HG03025 (cell line): ENCODE measurements at regions not wholly inside any gene's neighbourhood (a gene's known extent, or its start where the extent isn't known, plus 50 kb on each side); places are given as distances from the start of the nearest gene placed in this dataset.

Source experiments
- ATAC-seq: cut with Tn5 transposase; IDR thresholded peaks from one replicate; pipeline ENCODE4 v1.9.1; 2021; ENCODE audit warnings: mild to moderate bottlenecking, moderate library complexity; ENCODE audit not compliant: unreplicated experiment, low FRiP score

DNA sequence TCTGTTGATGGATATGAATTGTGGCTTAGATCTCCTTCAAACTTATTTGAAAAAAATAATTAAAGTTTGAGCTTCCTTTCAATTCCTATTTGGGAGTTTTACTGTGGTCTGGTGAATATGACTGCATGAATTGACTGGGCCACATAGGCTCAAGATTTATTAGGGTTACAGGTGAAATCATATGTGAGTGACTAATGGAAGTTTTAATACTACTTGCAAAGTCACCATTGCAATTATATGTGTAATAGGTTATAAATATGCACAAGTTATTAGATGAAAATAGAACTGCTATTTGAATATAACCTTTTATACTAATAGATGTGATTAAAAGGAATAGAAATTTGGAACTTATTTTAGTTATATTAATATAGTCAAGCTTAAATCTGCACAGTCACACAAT, 712.1 kb upstream of the MMS22L start:
- no peak for ATAC-seq

DNA sequence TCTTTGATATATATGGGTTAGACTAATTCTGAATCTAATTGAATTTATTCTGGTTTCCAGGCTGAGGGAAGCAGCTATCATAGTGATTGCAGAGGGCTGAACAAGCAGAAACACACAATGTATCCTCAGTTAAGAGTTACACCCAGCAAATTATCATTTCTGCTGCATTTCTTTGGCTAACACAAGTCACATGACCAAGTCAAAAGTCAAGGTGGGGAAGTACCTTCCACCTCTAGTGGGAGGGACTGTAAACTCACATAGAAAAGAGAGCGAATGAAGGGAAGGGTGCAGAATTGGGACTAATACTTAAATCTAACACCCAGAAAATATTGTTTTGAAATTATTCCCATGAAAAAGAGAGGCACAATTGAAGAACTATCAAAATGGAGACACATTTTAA, 719.7 kb upstream of the MMS22L start:
- ATAC-seq, result no peak

DNA sequence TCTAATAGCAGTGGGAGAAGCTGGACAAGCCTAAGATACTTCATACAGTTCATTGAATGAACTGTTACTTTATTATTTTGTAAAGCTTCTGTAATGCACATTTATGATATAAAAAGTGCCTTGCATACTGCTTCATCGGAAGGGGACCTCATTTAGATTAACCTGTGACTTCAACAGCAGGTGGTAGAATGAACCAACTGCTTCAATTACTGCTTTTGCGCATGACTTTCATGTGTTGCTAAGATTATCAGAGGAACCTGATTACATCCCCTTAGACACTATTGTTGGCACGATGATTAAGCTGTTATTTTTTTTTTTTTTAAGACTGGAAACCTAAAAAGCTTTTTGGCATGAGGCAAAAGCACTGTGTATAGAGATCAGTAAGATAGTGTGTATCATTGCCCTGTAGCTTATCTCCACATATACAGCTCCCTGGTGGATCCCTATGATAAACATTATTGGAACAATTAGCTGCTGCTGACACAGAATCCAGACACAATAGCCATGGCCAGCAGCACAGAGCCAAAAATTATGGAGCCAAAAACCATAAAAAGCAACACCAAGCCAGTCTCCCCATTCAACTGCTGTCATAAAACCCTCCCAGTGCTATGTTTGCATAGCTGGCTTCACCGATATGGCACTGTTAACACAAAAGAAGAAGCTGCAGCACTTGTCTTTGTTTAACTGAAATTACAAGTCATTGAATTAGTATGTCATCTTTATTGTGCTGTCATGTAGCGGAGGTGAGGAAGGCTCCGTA, 731.6 kb upstream of the MMS22L start:
- no peak for ATAC-seq

DNA sequence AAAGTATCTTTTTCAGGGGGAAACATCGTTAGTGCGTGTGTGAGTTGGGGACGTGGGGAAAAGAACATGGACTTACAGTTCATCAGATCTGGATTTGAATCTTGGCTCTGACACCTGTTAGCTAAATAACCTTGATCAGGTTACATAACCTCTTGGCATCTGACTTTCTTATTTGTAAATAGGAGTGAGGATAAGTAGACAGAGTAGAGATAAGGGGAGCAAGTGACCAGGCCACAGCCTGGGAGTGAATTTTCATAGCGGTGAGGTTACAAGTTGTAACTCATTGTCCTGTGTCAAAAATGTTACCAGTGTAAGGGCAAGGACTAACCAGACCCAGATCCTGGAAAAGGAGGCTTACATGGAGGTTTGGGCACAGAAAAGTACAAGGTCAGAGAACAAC, 733.5 kb upstream of the MMS22L start:
- ATAC-seq, result no peak

DNA sequence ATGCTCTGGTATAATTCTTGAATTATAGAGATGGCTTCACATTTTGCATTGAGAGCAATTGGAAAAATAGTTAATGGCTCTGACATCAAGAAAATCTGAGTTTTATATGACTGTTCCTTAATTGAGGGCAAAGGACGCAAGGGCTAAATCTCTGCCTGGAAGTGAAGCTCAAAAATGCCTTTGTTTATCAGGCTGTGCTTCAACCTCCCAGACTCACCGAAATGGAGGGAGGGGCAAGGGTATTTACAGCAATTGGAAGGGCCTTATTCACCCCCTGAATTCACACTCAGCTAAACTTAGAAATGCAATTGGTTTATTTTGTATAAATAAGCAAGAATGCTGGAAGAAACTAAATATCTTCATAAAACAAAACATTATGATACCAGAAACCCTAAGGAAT, 737.2 kb upstream of the MMS22L start:
- no peak for ATAC-seq

DNA sequence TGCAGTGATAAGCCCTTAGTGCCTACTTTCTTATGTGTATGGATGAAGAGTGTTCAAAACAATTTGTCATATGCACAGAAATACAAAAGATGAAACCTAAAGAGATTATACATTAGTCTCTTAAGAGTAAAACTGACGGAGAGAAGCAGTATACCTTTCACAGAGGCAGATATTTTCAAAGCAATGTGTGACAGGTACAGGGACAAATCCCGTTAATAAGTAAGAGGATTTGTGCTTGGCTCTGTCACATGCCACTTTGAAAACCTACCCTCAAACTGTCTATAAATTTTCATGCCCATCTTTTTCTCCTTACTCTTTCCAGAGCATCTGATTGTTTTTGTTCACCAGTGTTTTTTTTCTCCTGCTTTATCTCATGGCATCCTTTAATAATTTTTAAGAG, 741.3 kb upstream of the MMS22L start:
- ATAC-seq, result no peak

DNA sequence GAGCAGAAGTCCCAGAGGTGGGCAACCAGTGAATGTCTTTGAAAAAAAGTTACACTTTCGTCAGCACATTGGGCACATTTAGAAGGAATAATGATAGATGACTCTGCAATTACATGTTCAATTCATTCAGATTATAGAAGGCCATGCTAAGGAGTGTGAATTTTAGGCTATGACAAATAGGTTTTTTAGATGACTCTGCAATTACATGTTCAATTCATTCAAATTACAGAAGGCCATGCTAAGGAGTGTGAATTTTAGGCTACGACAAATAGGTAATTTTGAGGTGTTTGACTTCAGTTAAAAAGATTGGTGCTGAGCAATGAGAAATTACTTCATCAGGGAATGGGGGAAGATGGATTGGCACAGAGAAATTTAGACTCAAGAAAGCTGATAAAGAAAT, 744.9 kb upstream of the MMS22L start:
- no peak for ATAC-seq

DNA sequence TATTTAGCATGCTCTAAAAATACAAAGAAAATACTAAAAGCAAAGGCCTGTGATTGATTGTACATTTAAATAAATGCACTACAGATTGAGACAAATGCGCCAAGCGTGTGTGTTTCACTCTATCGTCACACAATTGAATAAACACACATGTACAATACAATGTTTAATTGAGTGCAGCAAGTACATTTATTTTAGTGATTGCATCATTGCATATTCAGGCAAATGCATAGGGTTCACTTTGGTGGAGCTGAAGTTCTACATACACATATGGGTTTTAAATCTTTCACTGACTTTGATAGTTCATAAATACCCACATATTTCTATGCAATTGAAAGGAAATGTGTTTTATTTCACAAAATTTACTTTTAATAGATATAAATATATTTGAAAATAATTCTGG, 750.6 kb upstream of the MMS22L start:
- ATAC-seq, result no peak

DNA sequence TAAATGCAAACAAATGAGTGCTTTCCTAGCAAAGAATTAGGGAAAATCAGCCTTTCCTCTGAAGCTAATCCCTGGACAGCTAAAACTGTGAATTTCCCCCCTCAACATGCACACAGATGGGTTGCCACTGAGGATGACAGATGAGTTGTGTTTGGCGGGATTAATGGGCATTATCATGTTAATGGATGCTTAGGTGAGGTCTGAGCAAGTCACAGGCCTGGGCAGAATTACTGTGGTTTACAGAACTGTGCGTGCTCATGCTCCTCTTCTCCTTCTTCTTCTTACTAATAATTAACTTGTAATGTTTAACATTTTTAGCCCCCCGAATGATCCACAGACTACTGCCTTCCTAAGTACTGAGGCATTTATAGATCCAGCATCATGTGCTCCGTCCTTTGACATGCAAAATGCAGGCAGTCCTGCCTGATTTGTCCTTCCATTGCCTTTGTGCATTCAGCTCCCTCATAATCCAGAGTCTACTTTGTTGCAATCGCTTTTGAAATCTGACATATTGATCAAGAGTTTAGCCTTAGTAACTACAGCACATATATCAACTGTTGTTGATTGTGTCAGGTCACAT, 753.4 kb upstream of the MMS22L start:
- no peak for ATAC-seq

DNA sequence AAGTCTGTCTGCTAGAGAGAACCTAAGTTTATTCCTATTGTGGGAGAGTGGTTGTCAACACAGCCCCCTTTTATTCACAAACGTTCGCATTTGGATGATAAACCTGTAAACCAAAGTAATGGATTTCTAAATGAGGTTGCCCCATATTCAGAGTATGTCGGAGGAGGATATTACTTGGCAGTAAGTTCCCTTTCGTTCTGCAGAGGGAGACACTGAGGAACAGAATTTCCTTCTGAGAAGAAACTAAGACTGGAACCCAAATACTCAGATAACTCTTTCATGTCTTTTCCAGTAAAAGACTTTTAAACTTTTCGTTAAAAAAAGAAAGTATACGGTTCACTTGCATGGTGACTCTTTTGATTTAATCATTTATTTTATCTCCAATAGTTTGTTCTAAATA, 754.6 kb upstream of the MMS22L start:
- no peak for ATAC-seq

DNA sequence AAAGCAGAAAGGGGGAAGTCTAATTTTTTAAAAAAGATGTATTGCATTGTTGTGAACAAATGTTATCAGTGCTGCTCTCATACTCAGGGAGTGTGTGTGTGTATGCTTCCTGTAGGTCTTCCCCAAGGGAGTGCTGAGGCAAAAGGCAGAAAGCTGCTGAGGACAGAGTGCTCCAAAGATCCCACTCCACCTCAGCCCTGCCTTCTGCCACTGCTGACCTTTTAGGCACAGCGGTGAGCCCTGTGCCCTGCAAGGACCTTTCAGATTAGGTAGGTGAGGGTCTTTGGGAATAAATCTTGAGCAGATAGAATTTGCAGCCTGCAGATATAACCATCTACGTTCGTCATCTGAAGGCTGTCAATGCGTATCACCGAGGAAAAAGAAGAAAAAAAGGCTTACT, 756.4 kb upstream of the MMS22L start:
- ATAC-seq, result no peak

DNA sequence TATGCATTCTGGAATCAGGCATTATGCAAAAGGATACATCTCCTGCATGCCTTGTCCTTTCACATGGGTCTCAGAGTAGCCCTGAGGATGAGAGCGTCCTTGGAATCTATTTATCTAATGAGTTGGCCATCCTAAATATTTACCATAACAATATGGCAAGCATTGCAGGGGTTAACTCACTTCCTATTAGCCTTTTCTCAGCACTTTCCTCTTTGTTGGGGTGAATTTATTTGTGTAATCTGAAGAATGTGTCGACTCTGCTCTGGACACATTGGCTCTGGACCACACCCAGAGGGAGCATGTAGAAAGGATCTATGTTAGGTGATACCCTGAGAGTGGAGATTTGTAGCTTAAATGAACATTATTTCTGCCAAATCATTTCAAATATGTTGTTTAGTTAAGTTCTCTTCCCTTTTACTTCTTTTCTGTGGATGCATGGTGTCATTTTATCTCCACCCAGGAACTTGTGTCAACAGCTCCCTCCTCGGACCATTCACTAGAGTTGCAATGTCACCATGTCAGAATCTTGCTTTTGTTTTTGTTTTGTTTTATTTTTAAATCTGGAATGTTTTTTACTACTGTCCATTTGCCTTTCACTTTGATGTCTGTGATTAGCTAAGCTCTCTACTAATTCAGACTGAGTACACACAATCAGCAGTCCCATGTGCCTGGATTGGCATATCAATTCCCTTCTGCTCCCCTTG, 757.0 kb upstream of the MMS22L start:
- no peak for ATAC-seq

DNA sequence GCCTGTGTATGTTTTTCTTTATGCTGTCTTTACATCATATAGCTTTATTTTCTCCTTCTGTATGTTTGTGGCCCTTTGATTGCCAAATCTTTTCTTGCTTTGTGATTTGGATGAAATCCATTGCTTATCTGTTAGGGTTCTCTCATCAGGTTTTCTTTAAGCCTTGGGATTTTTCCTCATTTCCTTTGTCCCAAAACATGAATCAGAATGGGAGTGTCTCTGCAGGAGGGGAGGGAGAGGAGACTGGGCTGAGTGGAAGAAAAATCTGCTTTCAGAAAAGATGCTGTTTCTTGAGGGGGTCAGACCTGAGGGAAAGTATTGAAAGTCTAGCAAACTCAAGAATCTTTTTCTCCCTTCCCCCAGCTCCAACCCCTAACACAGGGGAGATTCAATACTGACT, 758.0 kb upstream of the MMS22L start:
- ATAC-seq, result no peak

DNA sequence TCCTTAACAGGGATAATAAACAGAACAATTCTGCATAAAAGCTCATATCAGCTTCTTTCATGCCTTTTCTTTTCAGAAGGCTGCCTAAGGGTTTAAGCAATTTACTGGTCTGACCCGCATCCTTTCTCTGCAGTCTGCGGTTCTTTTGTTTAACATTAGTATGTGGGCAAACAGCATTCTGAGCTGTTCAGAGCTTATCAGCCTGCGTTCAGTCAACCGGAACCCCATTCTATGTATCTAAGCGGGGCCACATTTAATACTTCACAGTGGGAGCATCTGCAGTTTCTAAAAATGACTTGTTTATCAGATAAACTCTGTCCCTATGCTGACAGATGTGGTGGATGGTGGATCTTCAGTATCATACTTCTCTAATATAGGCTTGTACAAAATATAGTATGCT, 758.9 kb upstream of the MMS22L start:
- ATAC-seq, result no peak

DNA sequence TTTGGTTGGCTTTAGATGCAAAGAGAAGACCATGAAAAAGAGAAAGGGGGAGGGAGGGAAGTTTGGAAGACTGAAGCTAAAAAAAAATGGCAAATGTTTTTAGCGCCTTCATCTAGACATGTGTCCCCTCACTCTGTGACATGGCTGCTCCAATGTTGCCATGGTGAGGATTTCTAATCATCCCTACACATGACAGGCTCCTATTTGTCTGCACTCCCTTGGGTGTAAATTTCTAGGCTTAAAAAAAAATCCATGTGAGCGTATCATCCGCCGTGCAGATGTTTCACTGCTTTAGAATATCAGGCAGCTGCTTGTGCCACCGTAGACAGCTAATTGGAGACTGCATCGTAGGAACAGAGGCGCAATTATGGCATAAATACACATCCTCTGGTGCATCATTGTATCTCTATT, 761.1 kb upstream of the MMS22L start:
- ATAC-seq, result no peak

DNA sequence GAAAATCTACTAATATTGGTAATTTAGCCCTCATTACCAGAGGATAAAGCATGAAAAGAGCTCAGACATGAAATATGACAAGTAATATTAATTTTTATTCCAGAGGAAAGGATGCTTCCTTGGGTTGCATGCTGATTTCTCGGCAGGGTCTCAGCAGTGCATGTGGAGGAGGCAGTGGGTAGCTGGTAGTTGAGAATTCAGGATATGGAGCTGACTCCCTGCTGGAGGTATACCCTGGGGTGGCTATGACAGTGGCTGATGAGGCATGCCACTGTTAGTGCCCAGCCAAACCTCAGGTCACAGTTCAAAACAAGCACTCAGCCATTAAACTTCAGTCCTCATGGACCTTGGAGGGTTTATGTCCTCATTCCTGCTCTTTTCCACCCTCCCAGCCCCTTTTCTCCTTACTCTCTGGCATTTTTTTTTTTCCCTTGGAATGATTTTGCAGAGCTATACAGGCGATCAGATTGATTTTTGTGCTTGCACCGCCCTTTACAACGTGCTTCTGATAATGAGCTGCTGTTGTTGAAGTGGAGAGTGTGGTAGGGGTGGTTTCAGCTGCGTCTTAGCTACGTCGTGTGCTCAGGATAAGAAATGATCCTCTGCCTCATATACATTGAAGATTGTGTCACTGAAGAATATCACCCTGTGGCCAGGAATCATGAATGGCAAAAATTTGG, 761.9 kb upstream of the MMS22L start:
- no peak for ATAC-seq

DNA sequence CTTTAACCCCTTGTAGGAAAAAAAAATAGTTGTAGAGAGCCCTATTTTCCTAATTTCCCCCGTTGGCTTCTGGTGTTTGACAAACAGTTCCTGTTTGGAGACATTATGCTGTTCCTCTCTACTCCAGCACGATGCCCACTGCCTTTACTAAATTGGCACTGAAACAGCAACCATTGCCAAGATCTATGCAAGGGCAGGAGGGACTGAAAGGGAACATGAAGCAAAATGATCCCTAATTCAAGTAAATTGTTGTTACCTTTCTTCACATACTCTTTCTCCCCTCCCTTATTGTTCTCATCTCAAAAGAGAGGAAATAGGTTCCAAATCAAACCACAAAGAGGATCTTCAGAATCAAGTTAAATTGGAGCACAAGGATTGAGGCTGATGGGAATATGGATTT, 764.1 kb upstream of the MMS22L start:
- no peak for ATAC-seq

DNA sequence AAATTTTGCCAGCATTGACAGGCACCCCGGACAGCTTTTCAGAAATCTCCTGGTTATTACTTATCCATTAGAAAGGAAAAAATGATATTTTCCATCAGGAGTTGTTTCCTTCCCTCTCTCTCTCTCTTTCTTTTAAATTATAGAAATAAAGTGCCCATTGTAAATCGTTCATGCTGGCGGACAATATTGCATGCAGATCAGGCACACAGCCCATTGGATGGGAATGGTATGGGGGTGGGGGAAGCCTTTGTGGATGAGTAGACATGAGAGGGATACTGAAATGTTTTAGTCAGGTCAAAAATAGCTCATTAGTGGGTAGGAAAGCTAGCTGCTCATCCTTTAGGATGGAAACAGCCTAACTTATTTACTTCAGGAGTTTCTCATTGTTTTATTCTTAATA, 764.9 kb upstream of the MMS22L start:
- ATAC-seq, result no peak

DNA sequence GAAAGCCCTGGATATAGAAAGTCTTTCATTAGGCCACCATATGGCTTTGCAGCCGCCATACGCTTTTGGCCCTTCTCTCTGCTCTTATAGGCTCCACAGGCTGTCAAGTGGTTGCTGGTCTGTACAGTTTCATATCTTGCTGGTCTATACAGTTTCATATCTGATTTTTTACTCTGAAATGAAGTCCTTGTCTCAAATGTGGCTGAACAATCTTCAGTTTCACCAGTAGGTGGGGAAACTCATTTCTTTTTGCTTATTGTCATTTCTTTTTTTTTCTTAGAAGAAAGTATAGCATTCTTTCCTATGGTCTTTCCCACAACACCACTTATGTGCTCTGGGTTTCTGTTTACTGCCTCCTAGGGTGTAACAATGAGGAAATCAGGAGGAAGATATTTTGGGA, 771.4 kb upstream of the MMS22L start:
- ATAC-seq, result no peak

DNA sequence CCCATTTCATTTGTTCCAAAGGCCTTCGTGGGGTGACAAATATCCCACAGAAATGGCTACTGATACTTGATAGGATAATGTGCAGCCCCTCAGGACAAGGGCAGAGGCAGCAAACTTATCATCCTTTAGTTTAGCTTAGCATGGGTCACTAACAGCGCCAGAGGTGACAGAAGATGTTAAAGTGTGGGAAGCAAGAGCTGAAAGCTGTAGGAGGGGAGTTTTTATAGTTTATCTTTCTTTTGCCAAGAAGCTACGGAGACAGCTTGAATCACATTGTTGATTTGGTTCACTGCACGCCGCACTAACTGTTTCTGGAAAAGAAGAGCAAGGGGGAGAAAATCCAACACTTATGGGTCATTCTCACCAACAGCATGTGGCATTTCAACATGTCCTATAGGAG, 773.9 kb upstream of the MMS22L start:
- ATAC-seq, result no peak

DNA sequence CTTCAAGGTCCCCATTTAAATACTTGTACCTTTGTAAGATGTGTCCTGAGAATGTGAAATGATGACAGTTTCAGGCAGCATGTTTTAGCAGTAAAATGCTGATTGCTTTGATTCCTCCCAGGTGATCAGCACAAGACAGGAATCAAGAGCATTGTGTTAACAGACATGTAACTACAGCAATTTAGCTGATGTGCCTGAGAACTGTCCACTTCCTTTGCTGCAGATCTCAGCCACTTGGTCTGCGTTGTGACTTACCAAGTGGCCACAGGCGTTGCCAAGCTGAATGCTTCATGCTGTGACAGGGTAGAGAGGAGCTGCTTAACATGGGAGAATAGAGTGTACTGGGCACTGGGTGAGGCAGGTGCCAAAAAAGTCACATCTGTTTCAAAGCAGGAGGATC, 767.0 kb upstream of the POU3F2 start:
- ATAC-seq, result no peak
